Neuron (in vitro differentiated cells): ENCODE measurements at regions not wholly inside any gene's neighbourhood (a gene's known extent, or its start where the extent isn't known, plus 50 kb on each side); places are given as distances from the start of the nearest gene placed in this dataset.
A peak's percentile ranks its signal among the peaks of the same experiment; 100 is the strongest.

Experiments
- H2AFZ ChIP-seq: one replicate; pipeline ENCODE4 v1.6.1; 2013; ENCODE audit warnings: low read depth, mild to moderate bottlenecking, inconsistent platforms, low read length, moderate library complexity
- H3K27me3 ChIP-seq: one replicate; pipeline ENCODE4 v1.6.1; 2013; ENCODE audit warnings: low read length; ENCODE audit not compliant: insufficient read depth
- H3K36me3 ChIP-seq: one replicate; pipeline ENCODE4 v1.6.1; 2013; ENCODE audit warnings: low read length; ENCODE audit not compliant: insufficient read depth
- H3K4me1 ChIP-seq: one replicate; pipeline ENCODE4 v1.6.1; 2013; ENCODE audit warnings: low read length; ENCODE audit not compliant: insufficient read depth
- H3K4me3 ChIP-seq: 2 replicates; pipeline ENCODE4 v1.5.1; 2013; ENCODE audit warnings: mild to moderate bottlenecking, low read length, moderate library complexity
- H3K9me3 ChIP-seq: one replicate; pipeline ENCODE4 v1.6.1; 2013; ENCODE audit warnings: low read length

DNA sequence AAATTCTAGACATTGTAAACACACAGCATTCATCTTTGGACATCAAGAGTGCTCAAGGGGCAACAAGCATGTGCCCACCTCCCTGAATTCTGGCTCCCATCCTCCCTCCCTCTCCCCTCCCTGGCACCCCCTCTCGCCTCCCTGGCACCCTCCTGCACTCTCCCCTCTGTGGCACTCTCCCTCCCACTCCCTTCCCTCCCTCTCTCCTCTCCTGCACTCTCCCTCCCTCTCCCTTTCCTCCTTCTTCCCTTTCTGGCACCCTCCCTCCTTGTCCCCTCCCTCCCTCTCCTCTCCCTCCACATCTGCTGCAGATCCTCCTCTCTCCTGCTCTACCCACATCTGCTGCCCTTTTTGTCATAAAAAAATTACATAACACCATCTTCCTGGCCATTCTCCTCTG, 113.0 kb upstream of the SLC22A23 start:
- H2AFZ ChIP-seq, result no peak overlapping the region
- no peaks in the 10 kb centered on the region for H3K9me3 ChIP-seq
- H3K4me3 ChIP-seq, result no peak overlapping the region
- H3K4me1 ChIP-seq, result peaks cover 2% of the 10 kb centered on the region
- no peaks in the 10 kb centered on the region for H3K36me3 ChIP-seq
- no peaks in the 10 kb centered on the region for H3K27me3 ChIP-seq

DNA sequence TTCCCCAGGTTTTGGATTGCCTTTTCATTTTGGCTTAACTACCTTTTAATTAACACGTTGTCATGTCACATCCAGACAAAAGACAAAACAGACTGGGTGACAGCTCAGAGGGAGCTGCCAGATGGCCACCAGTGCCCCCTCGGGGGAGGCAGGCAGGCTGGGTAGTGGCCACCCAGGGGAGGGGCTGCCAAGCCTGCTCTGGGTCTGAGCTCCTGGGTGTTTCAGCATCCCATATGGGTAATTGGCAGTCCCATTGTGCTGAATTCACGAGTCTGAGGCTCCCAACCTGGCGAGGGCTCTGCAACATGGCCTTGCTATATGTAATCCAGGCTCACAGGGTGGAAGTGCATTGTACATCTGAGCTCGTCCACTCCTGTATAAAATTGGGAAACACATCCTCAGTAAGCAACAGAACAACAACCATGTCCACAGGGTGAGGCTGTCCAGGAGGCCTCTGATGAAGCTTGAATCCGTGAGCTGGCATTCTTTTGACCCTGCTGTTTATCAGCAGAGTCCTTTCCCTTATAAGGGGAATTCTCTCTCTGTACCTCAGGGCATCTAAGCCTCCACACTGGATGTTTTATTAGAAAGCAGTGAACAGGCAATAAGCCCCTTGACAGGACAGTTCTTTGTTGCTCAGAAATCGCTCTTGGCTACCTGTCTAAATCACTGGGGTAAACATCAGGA, 111.7 kb upstream of the SLC22A23 start:
- peaks cover 2% of the 10 kb centered on the region for H3K4me1 ChIP-seq
- H3K36me3 ChIP-seq, result no peaks in the 10 kb centered on the region
- H3K9me3 ChIP-seq, result no peaks in the 10 kb centered on the region
- no peak overlapping the region for H2AFZ ChIP-seq
- no peaks in the 10 kb centered on the region for H3K27me3 ChIP-seq
- H3K4me3 ChIP-seq, result no peak overlapping the region

DNA sequence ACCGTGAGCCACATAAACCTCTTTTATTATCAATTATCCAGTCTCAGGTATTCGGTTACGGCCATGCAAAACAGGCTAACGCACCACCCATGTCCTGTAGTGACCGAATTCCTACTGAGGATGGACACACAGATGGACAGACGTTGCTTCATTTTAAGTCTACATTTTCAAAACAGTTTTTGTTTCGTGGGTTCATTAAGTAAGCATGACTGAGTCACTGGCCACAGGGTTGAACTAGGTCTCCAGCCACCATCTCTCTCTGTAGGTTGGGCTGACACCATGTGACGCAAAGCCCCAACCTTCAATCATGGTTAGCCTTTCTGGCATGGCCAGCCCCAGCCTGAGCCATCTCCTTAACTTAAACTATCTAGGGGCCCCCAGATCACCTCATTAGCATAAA, 110.0 kb upstream of the SLC22A23 start:
- H2AFZ ChIP-seq, result no peak overlapping the region
- peaks cover 3% of the 10 kb centered on the region for H3K4me1 ChIP-seq
- no peaks in the 10 kb centered on the region for H3K36me3 ChIP-seq
- H3K27me3 ChIP-seq, result no peaks in the 10 kb centered on the region
- no peaks in the 10 kb centered on the region for H3K9me3 ChIP-seq
- no peak overlapping the region for H3K4me3 ChIP-seq

GRCh38 chr6:3565291-3565690, 108.4 kb upstream of the SLC22A23 start:
- H3K27me3 ChIP-seq, result no peaks in the 10 kb centered on the region
- no peaks in the 10 kb centered on the region for H3K9me3 ChIP-seq
- H3K4me3 ChIP-seq, result no peak overlapping the region
- peaks cover 9% of the 10 kb centered on the region for H3K4me1 ChIP-seq
- no peak overlapping the region for H2AFZ ChIP-seq
- no peaks in the 10 kb centered on the region for H3K36me3 ChIP-seq

GRCh38 chr6:3561725-3562124, 104.9 kb upstream of the SLC22A23 start:
- peaks cover 7% of the 10 kb centered on the region for H3K4me1 ChIP-seq
- H2AFZ ChIP-seq, result peak overlapping the region; percentile 84
- no peaks in the 10 kb centered on the region for H3K9me3 ChIP-seq
- H3K27me3 ChIP-seq, result peaks cover 4% of the 10 kb centered on the region
- H3K36me3 ChIP-seq, result no peaks in the 10 kb centered on the region
- H3K4me3 ChIP-seq, result no peak overlapping the region

- H3K4me3 ChIP-seq, result no peak overlapping the region
- peaks cover 4% of the 10 kb centered on the region for H3K27me3 ChIP-seq
- no peaks in the 10 kb centered on the region for H3K36me3 ChIP-seq
- no peaks in the 10 kb centered on the region for H3K9me3 ChIP-seq
- H3K4me1 ChIP-seq, result peaks cover 7% of the 10 kb centered on the region
- H2AFZ ChIP-seq, result no peak overlapping the region
These were observed 103.4 kb upstream of the SLC22A23 start for GRCh38 chr6:3560211-3560610.

GRCh38 chr6:3559561-3559960, 102.7 kb upstream of the SLC22A23 start:
- H3K4me3 ChIP-seq, result no peak overlapping the region
- H3K4me1 ChIP-seq, result peaks cover 7% of the 10 kb centered on the region
- no peaks in the 10 kb centered on the region for H3K9me3 ChIP-seq
- peaks cover 4% of the 10 kb centered on the region for H3K27me3 ChIP-seq
- H2AFZ ChIP-seq, result no peak overlapping the region
- no peaks in the 10 kb centered on the region for H3K36me3 ChIP-seq

DNA sequence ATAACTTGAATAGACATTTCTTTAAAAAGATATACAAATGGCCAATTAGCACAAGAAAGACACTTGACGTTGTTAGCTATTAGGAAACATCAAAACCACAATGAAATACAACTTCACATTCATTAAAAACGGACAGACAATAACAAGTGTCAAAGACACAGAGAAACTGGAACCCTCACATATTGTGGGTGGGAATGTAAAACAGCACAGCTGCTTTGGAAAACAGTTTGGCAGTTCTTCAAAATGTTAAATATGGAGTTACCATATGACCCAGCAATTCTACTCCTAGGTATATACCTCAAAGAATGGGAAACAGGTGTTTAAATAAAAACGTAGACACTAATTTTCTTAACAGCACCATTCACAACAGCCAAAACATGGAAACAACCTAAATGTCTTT, 100.5 kb upstream of the SLC22A23 start:
- Histone ChIP-seq H3K9me3 (no peaks in the 10 kb centered on the region), H3K36me3 (no peaks in the 10 kb centered on the region), H2AFZ (no peak overlapping the region), H3K27me3 (peaks cover 4% of the 10 kb centered on the region), H3K4me3 (no peak overlapping the region), H3K4me1 (peaks cover 7% of the 10 kb centered on the region)

GRCh38 chr6:3553254-3553653, 96.4 kb upstream of the SLC22A23 start:
- no peaks in the 10 kb centered on the region for H3K36me3 ChIP-seq
- H3K27me3 ChIP-seq, result no peaks in the 10 kb centered on the region
- no peak overlapping the region for H3K4me3 ChIP-seq
- no peak overlapping the region for H2AFZ ChIP-seq
- H3K4me1 ChIP-seq, result no peaks in the 10 kb centered on the region
- no peaks in the 10 kb centered on the region for H3K9me3 ChIP-seq

DNA sequence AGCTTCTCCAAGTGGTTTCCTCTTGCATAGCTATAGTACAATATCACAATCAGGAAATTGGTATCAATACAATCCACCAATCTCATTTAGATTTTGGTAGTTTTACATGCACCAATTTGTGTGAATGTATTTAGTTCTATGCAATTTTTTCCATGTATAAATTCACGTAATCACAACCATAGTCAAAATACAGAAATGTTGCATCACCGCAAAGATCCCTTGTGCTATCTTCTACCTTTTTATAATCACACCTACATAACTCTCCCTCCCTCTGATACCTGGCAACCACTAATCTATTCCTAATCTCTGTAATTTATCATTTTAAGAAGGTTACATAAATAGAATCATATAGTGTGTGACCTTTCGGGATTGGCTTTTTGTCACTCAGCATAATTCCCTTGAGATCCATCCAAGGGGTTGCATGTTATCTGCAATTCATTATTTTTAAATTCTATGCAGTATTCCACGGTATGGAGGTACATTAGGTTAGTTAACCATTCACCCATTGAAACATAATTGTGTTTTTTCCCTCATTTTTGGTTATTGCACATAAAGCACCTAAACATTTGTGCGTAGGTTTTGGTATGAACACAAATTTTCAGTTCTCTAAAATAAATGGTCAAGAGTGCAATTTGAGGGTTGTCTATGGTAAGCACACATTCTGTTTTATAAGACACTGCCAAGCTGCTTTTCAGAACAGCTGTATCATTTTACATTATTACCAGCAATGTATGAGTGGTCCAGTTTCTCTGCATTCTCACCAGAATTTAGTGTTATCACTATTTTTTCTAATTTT, 95.1 kb upstream of the SLC22A23 start:
- Histone ChIP-seq H3K4me3 (no peak overlapping the region), H3K9me3 (no peaks in the 10 kb centered on the region), H3K4me1 (no peaks in the 10 kb centered on the region), H3K36me3 (no peaks in the 10 kb centered on the region), H2AFZ (no peak overlapping the region), H3K27me3 (no peaks in the 10 kb centered on the region)

DNA sequence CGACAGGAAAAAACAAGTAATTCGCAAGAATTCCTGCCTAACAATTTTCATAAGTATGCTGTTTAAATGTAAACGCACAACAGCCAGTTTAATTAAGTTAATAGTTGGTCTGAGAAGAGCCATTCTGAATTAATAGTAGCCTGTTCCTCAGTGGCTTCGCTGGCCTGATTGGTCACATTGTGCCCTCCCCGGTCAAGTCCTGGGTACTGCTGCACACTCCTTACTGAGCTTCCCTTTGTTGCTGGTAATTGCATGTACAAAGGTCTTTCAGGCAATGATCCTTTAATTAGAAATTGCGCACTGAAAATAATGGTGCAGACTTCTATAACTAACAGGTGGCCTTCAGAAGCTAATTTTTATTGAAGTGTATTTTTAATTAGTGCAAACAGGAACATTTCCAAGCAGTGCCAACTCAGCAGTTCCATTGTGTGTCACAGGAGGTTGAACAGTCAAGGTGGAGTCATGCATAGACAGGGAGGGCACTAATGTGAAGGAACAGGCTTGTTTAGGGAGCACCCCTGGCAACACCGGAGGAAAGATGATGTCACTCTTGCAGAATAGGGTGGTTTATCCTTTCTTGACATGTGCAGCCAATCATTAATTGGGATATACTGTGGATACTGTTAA, 92.6 kb upstream of the SLC22A23 start:
- Histone ChIP-seq H3K36me3 (no peaks in the 10 kb centered on the region), H3K4me3 (no peak overlapping the region), H2AFZ (no peak overlapping the region), H3K27me3 (no peaks in the 10 kb centered on the region), H3K4me1 (no peaks in the 10 kb centered on the region), H3K9me3 (no peaks in the 10 kb centered on the region)

- H3K36me3 ChIP-seq, result no peaks in the 10 kb centered on the region
- H2AFZ ChIP-seq, result no peak overlapping the region
- H3K27me3 ChIP-seq, result no peaks in the 10 kb centered on the region
- H3K4me1 ChIP-seq, result no peaks in the 10 kb centered on the region
- H3K4me3 ChIP-seq, result no peak overlapping the region
- H3K9me3 ChIP-seq, result no peaks in the 10 kb centered on the region
These were observed 89.3 kb upstream of the SLC22A23 start for GRCh38 chr6:3546121-3546520.

GRCh38 chr6:3545156-3545555, 88.3 kb upstream of the SLC22A23 start:
- Histone ChIP-seq H3K27me3 (peaks cover 4% of the 10 kb centered on the region), H3K4me3 (no peak overlapping the region), H3K36me3 (no peaks in the 10 kb centered on the region), H3K9me3 (no peaks in the 10 kb centered on the region), H3K4me1 (no peaks in the 10 kb centered on the region), H2AFZ (no peak overlapping the region)
